BJ (cell line): ENCODE measurements at regions not wholly inside any gene's neighbourhood (a gene's known extent, or its start where the extent isn't known, plus 50 kb on each side); places are given as distances from the start of the nearest gene placed in this dataset.

Experiments used
- CTCF ChIA-PET: fragments of 350-600 bp; formaldehyde crosslinking; extraction: SDS; loops from one replicate; lab custom pipeline; 2021; ENCODE audit warnings: antibody characterized with exemption, inconsistent platforms; lab: Yijun Ruan, JAX
- POLR2A ChIA-PET: fragments of 300-600 bp; sonication (Branson Sonifier 250); formaldehyde crosslinking; extraction: SDS; loops from one replicate; lab custom pipeline; 2021; ENCODE audit warnings: antibody characterized with exemption; lab: Charles Lee
- DNase-seq: peaks from one replicate; pipeline ENCODE4 v3.0.0-alpha.2; 2011; ENCODE audit warnings: low read depth
- H3K27me3 ChIP-seq: 2 replicates; pipeline ENCODE4 v1.6.0; 2011; ENCODE audit warnings: low read length; ENCODE audit not compliant: control insufficient read depth, insufficient read depth
- H3K36me3 ChIP-seq: 2 replicates; pipeline ENCODE4 v1.5.1; 2011; ENCODE audit warnings: low read length; ENCODE audit not compliant: control insufficient read depth, insufficient read depth
- H3K4me3 ChIP-seq: 2 replicates; pipeline ENCODE4 v1.5.1; 2011; ENCODE audit warnings: low read depth, mild to moderate bottlenecking, control low read depth, low read length
- TF ChIP-seq, protein P1 (sequence below): IDR thresholded peaks from 2 replicates; pipeline ENCODE4 v1.5.1; 2011; ENCODE audit warnings: low read depth, mild to moderate bottlenecking, control low read depth, inconsistent platforms, low read length, moderate library complexity; ENCODE audit not compliant: insufficient read depth

DNA sequence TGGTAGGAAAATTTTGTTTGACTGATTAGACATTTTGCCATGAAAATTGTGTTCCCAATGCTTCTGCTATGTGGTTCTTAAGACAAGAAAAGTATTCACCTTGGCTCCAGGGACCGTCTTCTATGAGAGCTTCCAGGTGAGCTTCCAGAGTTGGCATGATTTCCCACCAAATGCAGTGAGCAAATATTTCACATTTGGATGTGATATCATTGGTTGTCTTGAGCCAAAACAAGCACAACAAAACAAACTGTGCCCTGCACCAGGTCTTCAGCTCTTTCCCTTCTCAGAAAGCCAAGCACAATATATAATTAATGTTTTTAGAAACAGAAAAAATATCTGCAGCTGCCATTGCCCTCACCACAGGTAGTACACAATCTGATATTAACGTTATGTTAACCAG lies 1009.0 kb downstream of the PLA2G4A start:
- Histone ChIP-seq H3K4me3 (no peak overlapping the region), H3K36me3 (no peaks in the 10 kb centered on the region), H3K27me3 (no peaks in the 10 kb centered on the region)
- ChIA-PET CTCF (no interaction called here), POLR2A (no interaction called here)
- DNase-seq = no peak
- TF ChIP-seq, protein P1, sequence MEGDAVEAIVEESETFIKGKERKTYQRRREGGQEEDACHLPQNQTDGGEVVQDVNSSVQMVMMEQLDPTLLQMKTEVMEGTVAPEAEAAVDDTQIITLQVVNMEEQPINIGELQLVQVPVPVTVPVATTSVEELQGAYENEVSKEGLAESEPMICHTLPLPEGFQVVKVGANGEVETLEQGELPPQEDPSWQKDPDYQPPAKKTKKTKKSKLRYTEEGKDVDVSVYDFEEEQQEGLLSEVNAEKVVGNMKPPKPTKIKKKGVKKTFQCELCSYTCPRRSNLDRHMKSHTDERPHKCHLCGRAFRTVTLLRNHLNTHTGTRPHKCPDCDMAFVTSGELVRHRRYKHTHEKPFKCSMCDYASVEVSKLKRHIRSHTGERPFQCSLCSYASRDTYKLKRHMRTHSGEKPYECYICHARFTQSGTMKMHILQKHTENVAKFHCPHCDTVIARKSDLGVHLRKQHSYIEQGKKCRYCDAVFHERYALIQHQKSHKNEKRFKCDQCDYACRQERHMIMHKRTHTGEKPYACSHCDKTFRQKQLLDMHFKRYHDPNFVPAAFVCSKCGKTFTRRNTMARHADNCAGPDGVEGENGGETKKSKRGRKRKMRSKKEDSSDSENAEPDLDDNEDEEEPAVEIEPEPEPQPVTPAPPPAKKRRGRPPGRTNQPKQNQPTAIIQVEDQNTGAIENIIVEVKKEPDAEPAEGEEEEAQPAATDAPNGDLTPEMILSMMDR = no peak

GRCh38 chr1:187838335-187839293 lies 1009.9 kb downstream of the PLA2G4A start:
- H3K36me3 ChIP-seq = no peaks in the 10 kb centered on the region
- POLR2A ChIA-PET = no interaction called here
- CTCF ChIA-PET = no interaction called here
- TF ChIP-seq, protein P1 = no peak
- no peaks in the 10 kb centered on the region for H3K27me3 ChIP-seq
- no peak for DNase-seq
- no peak overlapping the region for H3K4me3 ChIP-seq

DNA sequence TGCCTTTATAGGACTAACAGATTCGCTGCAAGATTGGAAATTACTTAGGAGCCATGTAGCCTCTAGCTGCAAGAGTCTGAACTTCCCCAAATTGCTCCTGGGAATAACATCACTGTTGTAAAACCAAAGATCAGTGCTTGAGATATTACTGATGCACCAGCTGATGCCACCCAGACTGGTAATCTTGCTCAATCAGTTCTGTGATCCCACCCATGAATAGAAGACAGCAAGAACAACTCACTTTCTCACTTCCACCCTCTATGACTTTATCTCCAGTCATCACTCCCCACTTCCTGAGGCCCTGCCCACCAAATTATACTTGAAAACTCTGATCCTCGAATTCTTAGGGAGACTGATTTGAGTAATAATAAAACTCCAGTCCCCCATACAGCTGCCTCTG lies 1011.1 kb downstream of the PLA2G4A start:
- no peaks in the 10 kb centered on the region for H3K27me3 ChIP-seq
- POLR2A ChIA-PET = no interaction called here
- no peak overlapping the region for H3K4me3 ChIP-seq
- no peak for DNase-seq
- H3K36me3 ChIP-seq = no peaks in the 10 kb centered on the region
- TF ChIP-seq, protein P1 = no peak
- CTCF ChIA-PET = no interaction called here

- DNase-seq = no peak
- TF ChIP-seq, protein P1 = no peak
- H3K4me3 ChIP-seq = no peak overlapping the region
- no peaks in the 10 kb centered on the region for H3K27me3 ChIP-seq
- ChIA-PET POLR2A (no interaction called here), CTCF (no interaction called here)
- no peaks in the 10 kb centered on the region for H3K36me3 ChIP-seq
These were observed 1011.8 kb downstream of the PLA2G4A start for GRCh38 chr1:187840557-187840956.

DNA sequence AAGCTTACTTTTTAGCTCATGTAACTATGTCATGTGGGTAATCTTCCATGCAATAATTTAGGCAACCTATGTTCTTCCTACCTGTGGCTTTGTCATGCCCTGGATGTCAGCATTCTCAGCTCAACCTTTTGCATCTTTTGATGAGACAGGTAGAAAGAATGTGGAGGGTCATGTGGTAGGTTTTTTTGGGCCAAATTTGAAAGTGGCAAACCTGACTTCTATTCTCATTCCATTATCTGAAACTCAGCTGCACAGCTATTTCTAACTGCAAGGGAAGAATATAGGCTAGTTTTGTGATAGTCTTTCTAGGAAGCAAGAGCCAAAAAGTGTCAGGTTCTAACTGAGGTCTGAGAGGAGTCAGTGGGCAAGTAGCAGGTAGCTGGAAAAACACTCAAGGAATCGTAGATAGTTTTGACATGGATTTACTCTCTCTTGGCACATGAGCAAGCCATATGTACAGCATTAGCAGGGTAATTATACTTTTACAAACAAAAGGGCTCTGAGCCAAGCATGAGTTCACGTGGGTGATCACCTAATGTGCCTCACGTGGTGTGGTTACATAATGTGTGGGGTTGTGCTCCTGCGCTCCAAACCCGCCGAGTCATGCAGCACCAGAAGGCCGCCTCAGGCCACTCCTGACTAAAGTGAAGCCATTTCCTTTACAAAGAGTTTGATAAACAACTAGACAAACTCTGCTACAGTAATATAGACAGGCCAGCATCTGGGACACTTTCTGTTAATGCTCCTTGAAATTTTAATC lies 1013.8 kb downstream of the PLA2G4A start:
- H3K27me3 ChIP-seq = no peaks in the 10 kb centered on the region
- no peak for DNase-seq
- TF ChIP-seq, protein P1 = no peak
- CTCF ChIA-PET = interaction anchor here (1.4 kb wide), 1 partner anchor 13 kb away, joined by 3 read pairs; no protein-coding TSS in a partner anchor
- POLR2A ChIA-PET = no interaction called here
- no peak overlapping the region for H3K4me3 ChIP-seq
- H3K36me3 ChIP-seq = no peaks in the 10 kb centered on the region
